H1 (cell line): ENCODE measurements at regions not wholly inside any gene's neighbourhood (a gene's known extent, or its start where the extent isn't known, plus 50 kb on each side); places are given as distances from the start of the nearest gene placed in this dataset.

Experiments
- CTCF ChIA-PET: fragments of 300-600 bp; sonication (Branson Sonifier 250); formaldehyde crosslinking; loops from one replicate; lab custom pipeline; 2021; ENCODE audit not compliant: partially characterized antibody; lab: Charles Lee
- POLR2A ChIA-PET: fragments of 300-600 bp; sonication (Branson Sonifier 250); formaldehyde crosslinking; loops from one replicate; lab custom pipeline; 2021; ENCODE audit warnings: inconsistent platforms; ENCODE audit not compliant: partially characterized antibody; lab: Charles Lee
- DNase-seq, 2 experiments: peaks; one replicate each; pipeline versions ENCODE4 v3.0.0 to v3.0.0-alpha.2; 2010 to 2022; ENCODE audit warnings: low spot score in 2 of 2, low read depth in 1 of 2, mixed read lengths in 1 of 2
- FAIRE-seq: peaks from 2 replicates; lab custom pipeline; 2011; peaks lifted over from hg19 to GRCh38; lab: Jason Lieb, UNC
- H2AFZ ChIP-seq: 2 replicates; pipeline ENCODE4 v1.8.1; 2012; ENCODE audit warnings: low read length, inconsistent platforms
- H2AK5ac ChIP-seq: 2 replicates; pipeline ENCODE4 v1.6.1; 2013; ENCODE audit warnings: low read depth, low read length
- H2BK120ac ChIP-seq: replicated peaks from 2 replicates; pipeline ENCODE3; 2013; ENCODE audit warnings: low read depth, low read length, inconsistent platforms
- H2BK12ac ChIP-seq: 2 replicates; pipeline ENCODE4 v1.6.1; 2013; ENCODE audit warnings: low read depth, low read length
- H2BK15ac ChIP-seq: 2 replicates; pipeline ENCODE4 v1.6.1; 2013; ENCODE audit warnings: low read length
- H2BK20ac ChIP-seq: 2 replicates; pipeline ENCODE4 v1.6.1; 2013; ENCODE audit warnings: low read length
- H2BK5ac ChIP-seq: 2 replicates; pipeline ENCODE4 v1.6.1; 2013; ENCODE audit warnings: low read depth, low read length
- H3K14ac ChIP-seq: 2 replicates; pipeline ENCODE4 v1.6.1; 2013; ENCODE audit warnings: inconsistent platforms; ENCODE audit not compliant: insufficient read length
- H3K18ac ChIP-seq: 2 replicates; pipeline ENCODE4 v1.6.1; 2013; ENCODE audit warnings: low read length; ENCODE audit errors: extremely low read depth
- H3K23ac ChIP-seq: 2 replicates; pipeline ENCODE4 v1.6.1; 2013; ENCODE audit warnings: inconsistent platforms; ENCODE audit not compliant: insufficient read length
- H3K23me2 ChIP-seq: 2 replicates; pipeline ENCODE4 v1.6.1; 2013; ENCODE audit warnings: low read depth, low read length
- H3K27ac ChIP-seq: 2 replicates; pipeline ENCODE4 v1.6.1; 2011; ENCODE audit warnings: low read depth, low read length, inconsistent platforms
- H3K27me3 ChIP-seq, 4 experiments: replicated peaks in 1 of 4; 1 replicate in 1 of 4; 2 replicates in 3 of 4; pipeline versions ENCODE4 v1.6.1 to v1.8.1; 2011 to 2013; ENCODE audit warnings: low read length in 3 of 4, mild to moderate bottlenecking in 3 of 4, inconsistent platforms in 2 of 4, mixed read lengths in 2 of 4, moderate library complexity in 1 of 4; ENCODE audit not compliant: control insufficient read depth in 3 of 4, insufficient read depth in 3 of 4; ENCODE audit errors: extremely low read depth in 1 of 4
- H3K36me3 ChIP-seq, 4 experiments: 2 replicates each; pipeline versions ENCODE4 v1.6.1 to v1.8.1; 2011 to 2013; ENCODE audit warnings: mild to moderate bottlenecking in 4 of 4, low read length in 3 of 4, moderate library complexity in 2 of 4, control low read depth in 1 of 4, inconsistent platforms in 1 of 4; ENCODE audit not compliant: insufficient read depth in 4 of 4, control insufficient read depth in 2 of 4
- H3K4ac ChIP-seq: replicated peaks from 2 replicates; pipeline ENCODE3; 2013; ENCODE audit warnings: low read length, low read depth, mixed read lengths, inconsistent platforms; ENCODE audit not compliant: insufficient read length
- H3K4me1 ChIP-seq, 4 experiments: replicated peaks in 1 of 4; 1 replicate in 1 of 4; 2 replicates in 3 of 4; pipeline versions ENCODE4 v1.6.1 to v1.8.1; 2011 to 2013; ENCODE audit warnings: low read length in 3 of 4, inconsistent platforms in 2 of 4, mixed read lengths in 1 of 4; ENCODE audit not compliant: insufficient read depth in 4 of 4, control insufficient read depth in 3 of 4
- H3K4me2 ChIP-seq, 2 experiments: 2 replicates each; pipeline versions ENCODE4 v1.6.1 to v1.8.1; 2011 to 2013; ENCODE audit warnings: low read depth in 2 of 2, low read length in 2 of 2, control low read depth in 1 of 2, inconsistent platforms in 1 of 2, mild to moderate bottlenecking in 1 of 2; ENCODE audit not compliant: insufficient read depth in 1 of 2
- H3K4me3 ChIP-seq, 4 experiments: fragments of 200-600, 300-600 bp in 1 of 4; sonication (generic), shearing (Covaris generic), sonication (Bioruptor Twin) in 1 of 4; 2 replicates each; pipeline versions ENCODE4 v1.5.1 to v1.8.1; 2011 to 2016; ENCODE audit warnings: low read length in 4 of 4, low read depth in 3 of 4, control low read depth in 2 of 4, inconsistent platforms in 2 of 4, mild to moderate bottlenecking in 2 of 4, mixed read lengths in 1 of 4, moderate library complexity in 1 of 4; ENCODE audit not compliant: insufficient read depth in 2 of 4; ENCODE audit errors: extremely low read depth in 1 of 4
- H3K56ac ChIP-seq: replicated peaks from 2 replicates; pipeline ENCODE3; 2013; ENCODE audit warnings: low read depth, mild to moderate bottlenecking, mixed read lengths, low read length, inconsistent platforms; ENCODE audit not compliant: insufficient read length
- H3K79me1 ChIP-seq: 2 replicates; pipeline ENCODE4 v1.6.1; 2013; ENCODE audit warnings: low read depth, low read length, control low read depth
- H3K79me2 ChIP-seq, 2 experiments: 2 replicates each; pipeline versions ENCODE4 v1.6.1 to v1.8.1; 2012 to 2013; ENCODE audit warnings: low read length in 2 of 2, mild to moderate bottlenecking in 2 of 2, inconsistent platforms in 1 of 2; ENCODE audit not compliant: insufficient read depth in 2 of 2, control insufficient read depth in 1 of 2
- H3K9ac ChIP-seq, 4 experiments: replicated peaks in 1 of 4; 1 replicate in 1 of 4; 2 replicates in 3 of 4; pipeline versions ENCODE4 v1.6.1 to v1.8.1; 2011 to 2013; ENCODE audit warnings: low read depth in 3 of 4, low read length in 3 of 4, control low read depth in 2 of 4, mild to moderate bottlenecking in 2 of 4, moderate library complexity in 2 of 4, inconsistent platforms in 1 of 4; ENCODE audit errors: extremely low read depth in 1 of 4
- H3K9me3 ChIP-seq, 2 experiments: 2 replicates each; pipeline versions ENCODE4 v1.6.1 to v1.8.1; 2012 to 2013; ENCODE audit warnings: mild to moderate bottlenecking in 2 of 2, moderate library complexity in 2 of 2, control low read depth in 1 of 2, inconsistent platforms in 1 of 2, low read depth in 1 of 2, low read length in 1 of 2, mixed read lengths in 1 of 2; ENCODE audit not compliant: insufficient read depth in 2 of 2
- H4K20me1 ChIP-seq, 2 experiments: replicated peaks in 1 of 2; 2 replicates each; pipeline versions ENCODE3 to v1.8.1; 2011 to 2013; ENCODE audit warnings: inconsistent platforms in 2 of 2, low read length in 2 of 2, mild to moderate bottlenecking in 1 of 2; ENCODE audit not compliant: insufficient read depth in 2 of 2, control insufficient read depth in 1 of 2
- H4K5ac ChIP-seq: 2 replicates; pipeline ENCODE4 v1.6.1; 2013; ENCODE audit warnings: low read length, low read depth, mixed read lengths, inconsistent platforms; ENCODE audit not compliant: insufficient read length
- H4K8ac ChIP-seq: 2 replicates; pipeline ENCODE4 v1.8.0; 2013; ENCODE audit warnings: mild to moderate bottlenecking, moderate library complexity, low read length, inconsistent platforms; ENCODE audit not compliant: insufficient read depth; ENCODE audit errors: extremely low read depth
- H4K91ac ChIP-seq: replicated peaks from 2 replicates; pipeline ENCODE3; 2013; ENCODE audit warnings: low read length, mixed read lengths, inconsistent platforms; ENCODE audit not compliant: insufficient read length
- ASH2L ChIP-seq: fragments of 200-600, 300-600 bp; sonication (generic); IDR thresholded peaks from one replicate; pipeline ENCODE4 v1.7.1; 2017; ENCODE audit warnings: low read length
- BACH1 ChIP-seq: IDR thresholded peaks from 2 replicates; pipeline ENCODE4 v1.6.1; 2012; ENCODE audit warnings: low read length, improper control_type of control experiment
- EP300 ChIP-seq, 2 experiments: IDR thresholded peaks; 1 replicate in 1 of 2; 2 replicates in 1 of 2; pipeline ENCODE4 v1.6.1; 2011 to 2012; ENCODE audit warnings: low read depth in 2 of 2, low read length in 2 of 2, mild to moderate bottlenecking in 2 of 2, borderline replicate concordance in 1 of 2, inconsistent platforms in 1 of 2, moderate library complexity in 1 of 2
- FOSL1 ChIP-seq: IDR thresholded peaks from 2 replicates; pipeline ENCODE4 v1.6.1; 2011; ENCODE audit warnings: mild to moderate bottlenecking, low read depth, low read length, moderate library complexity; ENCODE audit not compliant: insufficient read depth
- GABPA ChIP-seq: IDR thresholded peaks from 2 replicates; pipeline ENCODE4 v1.6.1; 2011; ENCODE audit warnings: mild to moderate bottlenecking, low read length, moderate library complexity, borderline replicate concordance; ENCODE audit not compliant: insufficient read depth
- HDAC6 ChIP-seq: IDR thresholded peaks from one replicate; pipeline ENCODE4 v1.7.1; 2012; ENCODE audit warnings: low read depth, mild to moderate bottlenecking, inconsistent platforms, low read length, moderate library complexity
- JUND ChIP-seq: IDR thresholded peaks from 2 replicates; pipeline ENCODE4 v1.6.1; 2011; ENCODE audit warnings: mild to moderate bottlenecking, improper control_type of control experiment, low read length
- KDM1A ChIP-seq: fragments of 200-600, 300-600 bp; sonication (generic); IDR thresholded peaks from 2 replicates; pipeline ENCODE4 v1.7.1; 2016; ENCODE audit warnings: mild to moderate bottlenecking, low read length, borderline replicate concordance
- KDM4A ChIP-seq: IDR thresholded peaks from one replicate; pipeline ENCODE4 v1.7.1; 2012; ENCODE audit warnings: low read depth, mild to moderate bottlenecking, moderate library complexity, low read length, inconsistent platforms; ENCODE audit not compliant: severe bottlenecking
- NRF1 ChIP-seq: IDR thresholded peaks from 2 replicates; pipeline ENCODE4 v1.6.1; 2011; ENCODE audit warnings: mild to moderate bottlenecking, low read depth, low read length, improper control_type of control experiment
- RBBP5 ChIP-seq: IDR thresholded peaks from 2 replicates; pipeline ENCODE4 v1.7.1; 2012; ENCODE audit warnings: low read depth, mild to moderate bottlenecking, inconsistent platforms, low read length, moderate library complexity, borderline replicate concordance
- RFX5 ChIP-seq: IDR thresholded peaks from 2 replicates; pipeline ENCODE4 v1.6.1; 2011; ENCODE audit warnings: low read depth, low read length, improper control_type of control experiment, borderline replicate concordance
- YY1 ChIP-seq: IDR thresholded peaks from 2 replicates; pipeline ENCODE4 v1.6.1; 2011; ENCODE audit warnings: low read depth, mild to moderate bottlenecking, low read length
- WGBS, 2 experiments: shearing (Covaris generic) in 1 of 2; methylation state at CpG; one replicate each; pipeline versions ENCODE4 v1.1.6 to v1.1.7; 2013 to 2015; ENCODE audit warnings: low lambda C conversion rate in 2 of 2, mixed read lengths in 2 of 2, inconsistent platforms in 1 of 2, low coverage in 1 of 2, missing lambda C conversion rate in 1 of 2; ENCODE audit not compliant: insufficient replicate concordance in 2 of 2, insufficient coverage in 1 of 2, insufficient read length in 1 of 2; ENCODE audit errors: extremely low coverage in 1 of 2, missing lambda C conversion rate in 1 of 2; 5-methylcytosine and 5-hydroxymethylcytosine counted together

GRCh38 chr4:128565565-128566186 lies 243.8 kb upstream of the JADE1 start:
- Histone ChIP-seq H3K36me3 (no peaks in the 10 kb centered on the region), H3K79me1 (no peaks in the 10 kb centered on the region; the same call in 1 of the 2 replicates), H2BK15ac (no peak overlapping the region), H3K4me3 (no peak overlapping the region), H3K9me3 (no peaks in the 10 kb centered on the region), H3K9ac (no peak overlapping the region), H3K14ac (no peak overlapping the region), H3K27me3 (no peaks in the 10 kb centered on the region), H3K4me1 (peaks cover 0 to 5% (median 4%) of the 10 kb centered on the region in 4 experiments; a peak in 4 of 7 replicates), H3K18ac (peak overlapping the region; percentile 13; the same call in 1 of the 2 replicates), H4K91ac (no peak overlapping the region), H3K4me2 (no peak overlapping the region), H2BK20ac (no peak overlapping the region), H3K23ac (no peak overlapping the region), H4K20me1 (no peaks in the 10 kb centered on the region), H3K4ac (no peak overlapping the region), H2BK120ac (no peak overlapping the region), H3K23me2 (no peaks in the 10 kb centered on the region; the same call in 1 of the 2 replicates), H3K79me2 (no peaks in the 10 kb centered on the region), H2BK5ac (no peak overlapping the region), H4K5ac (no peak overlapping the region), H3K56ac (no peak overlapping the region), H2AK5ac (no peak overlapping the region), H4K8ac (no peak overlapping the region), H2AFZ (no peak overlapping the region), H3K27ac (no peak overlapping the region), H2BK12ac (no peak overlapping the region)
- ChIA-PET CTCF (interaction anchor here (0.6 to 1.8 kb wide), 11 partner anchors 10 to 247 kb away, joined by 3 to 10 read pairs (median 4); partner anchors contain the start of gene JADE1), POLR2A (interaction anchor here (0.8 to 3.0 kb wide), 2 partner anchors 247 to 276 kb away, joined by 3 to 11 read pairs; no protein-coding TSS in a partner anchor)
- WGBS, 2 experiments = 42% methylated on average over 4 of the region's 4 CpGs; no CpG with 5 or more reads in 1 of the 2 experiments
- peak; percentile 70 for FAIRE-seq
- DNase-seq = peak; percentile 53 to 80
- TF ChIP-seq RBBP5 (no peak), JUND (no peak), FOSL1 (no peak), EP300 (IDR thresholded peaks at IDR 0.05; ENCODE audit: borderline replicate concordance in 1 of 2, low read depth in 2 of 2, low read length in 2 of 2) (no peak), GABPA (no peak), KDM4A (no peak), NRF1 (no peak), ASH2L (peak; percentile 41), HDAC6 (no peak), KDM1A (no peak), RFX5 (no peak), YY1 (peak; percentile 62; the same call in 1 of the 2 replicates), BACH1 (no peak)
